HEK293 (cell line): ENCODE measurements at regions not wholly inside any gene's neighbourhood (a gene's known extent, or its start where the extent isn't known, plus 50 kb on each side); places are given as distances from the start of the nearest gene placed in this dataset.

Experiments
- CTCF ChIA-PET: fragments of 350-600 bp; formaldehyde crosslinking; extraction: SDS; loops from one replicate; lab custom pipeline; 2021; ENCODE audit warnings: antibody characterized with exemption; lab: Yijun Ruan, JAX
- POLR2A ChIA-PET: fragments of 300-600 bp; formaldehyde crosslinking; extraction: SDS; loops from one replicate; lab custom pipeline; 2020; ENCODE audit warnings: antibody characterized with exemption, inconsistent platforms; lab: Yijun Ruan, JAX
- H3K27ac ChIP-seq: fragments of 200-500 bp; sonication (Bioruptor generic); 2 replicates; pipeline ENCODE4 v1.5.1; 2014; ENCODE audit warnings: low read depth, low read length, control low read depth, inconsistent platforms; ENCODE audit errors: extremely low read depth
- H3K36me3 ChIP-seq, 2 experiments: fragments of 200-500 bp in 1 of 2; sonication (Bioruptor generic) in 1 of 2; 1 replicate in 1 of 2; 2 replicates in 1 of 2; pipeline ENCODE4 v1.5.1; 2014 to 2017; ENCODE audit warnings: inconsistent platforms in 2 of 2, low read length in 2 of 2; ENCODE audit not compliant: control insufficient read depth in 2 of 2, insufficient read depth in 1 of 2
- H3K4me1 ChIP-seq: fragments of 200-500 bp; sonication (Bioruptor generic); 2 replicates; pipeline ENCODE4 v1.5.1; 2014; ENCODE audit warnings: mild to moderate bottlenecking, low read length, inconsistent platforms; ENCODE audit not compliant: control insufficient read depth, insufficient read depth
- H3K4me3 ChIP-seq: 2 replicates; pipeline ENCODE4 v1.5.1; 2011; ENCODE audit warnings: low read depth, mild to moderate bottlenecking, control low read depth, low read length, moderate library complexity
- H3K9me3 ChIP-seq: fragments of 200-500 bp; sonication (Bioruptor generic); 2 replicates; pipeline ENCODE4 v1.5.1; 2014; ENCODE audit warnings: low read depth, low read length, inconsistent platforms; ENCODE audit not compliant: control insufficient read depth, insufficient read depth
- GLI4 ChIP-seq: fragments of 450-650 bp; formaldehyde crosslinking; IDR thresholded peaks from 2 replicates; pipeline ENCODE4 v1.5.1; 2016; ENCODE audit warnings: missing biosample characterization, missing genetic modification characterization
- HOXC10 ChIP-seq: sonication (generic); formaldehyde crosslinking; IDR thresholded peaks from 2 replicates; pipeline ENCODE4 v1.8.1; 2023; ENCODE audit warnings: mild to moderate bottlenecking, missing genetic modification reagents
- WT1 ChIP-seq: fragments of 450-650 bp; formaldehyde crosslinking; IDR thresholded peaks from 2 replicates; pipeline ENCODE4 v1.5.1; 2016; ENCODE audit warnings: missing biosample characterization, missing genetic modification characterization
- ZBTB21 ChIP-seq: fragments of 450-650 bp; formaldehyde crosslinking; IDR thresholded peaks from 2 replicates; pipeline ENCODE4 v1.5.1; 2017; ENCODE audit warnings: missing biosample characterization, missing genetic modification characterization
- ZNF112 ChIP-seq: fragments of 450-650 bp; formaldehyde crosslinking; IDR thresholded peaks from 2 replicates; pipeline ENCODE4 v1.5.0; 2017; ENCODE audit warnings: missing biosample characterization, missing genetic modification characterization
- ZNF133 ChIP-seq: fragments of 450-650 bp; formaldehyde crosslinking; IDR thresholded peaks from 2 replicates; pipeline ENCODE4 v1.5.1; 2016; ENCODE audit warnings: missing biosample characterization, missing genetic modification characterization
- ZNF157 ChIP-seq: fragments of 450-650 bp; formaldehyde crosslinking; IDR thresholded peaks from 2 replicates; pipeline ENCODE4 v1.5.1; 2016; ENCODE audit warnings: missing biosample characterization, missing genetic modification characterization
- ZNF335 ChIP-seq: fragments of 450-650 bp; formaldehyde crosslinking; conservative IDR thresholded peaks from 2 replicates; pipeline ENCODE4 v1.5.1; 2016; ENCODE audit warnings: missing biosample characterization, missing genetic modification characterization
- ZNF350 ChIP-seq: fragments of 450-650 bp; formaldehyde crosslinking; IDR thresholded peaks from 2 replicates; pipeline ENCODE4 v1.5.0; 2017; ENCODE audit warnings: missing biosample characterization, mild to moderate bottlenecking, missing genetic modification characterization
- ZNF37A ChIP-seq: fragments of 450-650 bp; IDR thresholded peaks from 2 replicates; pipeline ENCODE4 v1.5.1; 2018; ENCODE audit warnings: missing biosample characterization, missing genetic modification characterization
- ZNF404 ChIP-seq: fragments of 450-650 bp; formaldehyde crosslinking; IDR thresholded peaks from 2 replicates; pipeline ENCODE4 v1.5.1; 2017; ENCODE audit warnings: missing biosample characterization, missing genetic modification characterization
- ZNF501 ChIP-seq: fragments of 450-650 bp; formaldehyde crosslinking; IDR thresholded peaks from 2 replicates; pipeline ENCODE4 v1.5.1; 2016; ENCODE audit warnings: missing biosample characterization, missing genetic modification characterization
- ZNF510 ChIP-seq: fragments of 450-650 bp; formaldehyde crosslinking; IDR thresholded peaks from 2 replicates; pipeline ENCODE4 v1.5.1; 2018; ENCODE audit warnings: mild to moderate bottlenecking, missing genetic modification characterization, missing biosample characterization; ENCODE audit not compliant: insufficient replicate concordance
- ZNF654 ChIP-seq: fragments of 450-650 bp; formaldehyde crosslinking; IDR thresholded peaks from 2 replicates; pipeline ENCODE4 v1.5.1; 2016; ENCODE audit warnings: low read depth, missing biosample characterization, missing genetic modification characterization
- ZNF747 ChIP-seq: fragments of 450-650 bp; formaldehyde crosslinking; IDR thresholded peaks from 2 replicates; pipeline ENCODE4 v1.5.1; 2016; ENCODE audit warnings: missing biosample characterization, missing genetic modification characterization
- ZSCAN23 ChIP-seq: fragments of 450-650 bp; formaldehyde crosslinking; IDR thresholded peaks from 2 replicates; pipeline ENCODE4 v1.5.1; 2016; ENCODE audit warnings: missing biosample characterization, missing genetic modification characterization
- TF ChIP-seq, protein P1 (sequence below): fragments of 450-650 bp; formaldehyde crosslinking; IDR thresholded peaks from 2 replicates; pipeline ENCODE4 v1.5.1; 2016; ENCODE audit warnings: missing biosample characterization, missing genetic modification characterization
- TF ChIP-seq, protein P2 (sequence below): fragments of 450-650 bp; formaldehyde crosslinking; IDR thresholded peaks from 2 replicates; pipeline ENCODE4 v1.5.1; 2016; ENCODE audit warnings: missing biosample characterization, missing genetic modification characterization
- TF ChIP-seq, protein P3 (sequence below): sonication (generic); formaldehyde crosslinking; IDR thresholded peaks from 2 replicates; pipeline ENCODE4 v1.8.1; 2022; ENCODE audit warnings: mild to moderate bottlenecking, moderate library complexity, missing genetic modification reagents
- TF ChIP-seq, protein P4 (sequence below): fragments of 450-650 bp; formaldehyde crosslinking; IDR thresholded peaks from 2 replicates; pipeline ENCODE4 v1.5.1; 2016; ENCODE audit warnings: missing biosample characterization, missing genetic modification characterization
- TF ChIP-seq, protein P5 (sequence below): fragments of 450-650 bp; formaldehyde crosslinking; IDR thresholded peaks from 2 replicates; pipeline ENCODE4 v1.5.1; 2016; ENCODE audit warnings: missing biosample characterization, missing genetic modification characterization, low read depth
- TF ChIP-seq, protein P6 (sequence below): fragments of 450-650 bp; formaldehyde crosslinking; IDR thresholded peaks from 2 replicates; pipeline ENCODE4 v1.5.1; 2017; ENCODE audit warnings: missing biosample characterization, missing genetic modification characterization

DNA sequence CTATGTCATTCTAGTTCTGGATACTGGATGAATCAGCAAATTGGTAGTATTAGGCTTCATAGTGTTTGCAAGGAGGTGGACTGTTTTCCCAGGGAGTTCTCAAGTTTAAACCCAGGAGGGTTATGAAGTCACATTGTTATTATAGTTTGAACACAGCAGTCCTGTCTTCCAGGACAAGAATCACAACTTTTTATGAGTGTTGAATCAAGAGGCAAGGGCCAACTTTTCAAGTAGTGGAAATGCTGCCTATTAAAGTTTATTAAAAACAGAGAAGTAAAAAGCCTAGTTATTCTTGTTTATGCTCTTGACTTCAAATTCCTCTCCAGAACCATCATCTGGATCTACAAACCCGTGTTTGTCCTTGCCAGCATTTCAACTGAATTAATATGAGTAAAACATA, 86.3 kb upstream of the GOT2 start:
- no peak overlapping the region for H3K4me3 ChIP-seq
- no peaks in the 10 kb centered on the region for H3K36me3 ChIP-seq
- CTCF ChIA-PET: no interaction called here
- TF ChIP-seq ZNF133 (tag by site-specific recombination) (no peak), ZNF157 (tag by site-specific recombination) (no peak), ZBTB21 (tag by site-specific recombination) (no peak), ZNF112 (tag by site-specific recombination) (no peak), ZNF747 (tag by site-specific recombination) (no peak), ZNF37A (tag by site-specific recombination) (no peak), ZNF350 (no peak), ZNF335 (tag by site-specific recombination) (no peak)
- TF ChIP-seq, protein P1, sequence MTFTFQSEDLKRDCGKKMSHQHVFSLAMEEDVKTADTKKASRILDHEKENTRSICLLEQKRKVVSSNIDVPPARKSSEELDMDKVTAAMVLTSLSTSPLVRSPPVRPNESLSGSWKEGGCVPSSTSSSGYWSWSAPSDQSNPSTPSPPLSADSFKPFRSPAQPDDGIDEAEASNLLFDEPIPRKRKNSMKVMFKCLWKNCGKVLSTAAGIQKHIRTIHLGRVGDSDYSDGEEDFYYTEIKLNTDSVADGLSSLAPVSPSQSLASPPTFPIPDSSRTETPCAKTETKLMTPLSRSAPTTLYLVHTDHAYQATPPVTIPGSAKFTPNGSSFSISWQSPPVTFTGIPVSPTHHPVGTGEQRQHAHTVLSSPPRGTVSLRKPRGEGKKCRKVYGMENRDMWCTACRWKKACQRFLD: no peak
- TF ChIP-seq, protein P2, sequence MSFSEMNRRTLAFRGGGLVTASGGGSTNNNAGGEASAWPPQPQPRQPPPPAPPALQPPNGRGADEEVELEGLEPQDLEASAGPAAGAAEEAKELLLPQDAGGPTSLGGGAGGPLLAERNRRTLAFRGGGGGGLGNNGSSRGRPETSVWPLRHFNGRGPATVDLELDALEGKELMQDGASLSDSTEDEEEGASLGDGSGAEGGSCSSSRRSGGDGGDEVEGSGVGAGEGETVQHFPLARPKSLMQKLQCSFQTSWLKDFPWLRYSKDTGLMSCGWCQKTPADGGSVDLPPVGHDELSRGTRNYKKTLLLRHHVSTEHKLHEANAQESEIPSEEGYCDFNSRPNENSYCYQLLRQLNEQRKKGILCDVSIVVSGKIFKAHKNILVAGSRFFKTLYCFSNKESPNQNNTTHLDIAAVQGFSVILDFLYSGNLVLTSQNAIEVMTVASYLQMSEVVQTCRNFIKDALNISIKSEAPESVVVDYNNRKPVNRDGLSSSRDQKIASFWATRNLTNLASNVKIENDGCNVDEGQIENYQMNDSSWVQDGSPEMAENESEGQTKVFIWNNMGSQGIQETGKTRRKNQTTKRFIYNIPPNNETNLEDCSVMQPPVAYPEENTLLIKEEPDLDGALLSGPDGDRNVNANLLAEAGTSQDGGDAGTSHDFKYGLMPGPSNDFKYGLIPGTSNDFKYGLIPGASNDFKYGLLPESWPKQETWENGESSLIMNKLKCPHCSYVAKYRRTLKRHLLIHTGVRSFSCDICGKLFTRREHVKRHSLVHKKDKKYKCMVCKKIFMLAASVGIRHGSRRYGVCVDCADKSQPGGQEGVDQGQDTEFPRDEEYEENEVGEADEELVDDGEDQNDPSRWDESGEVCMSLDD: no peak
- TF ChIP-seq, all 188 proteins: peak for 0
- H3K27ac ChIP-seq: no peak overlapping the region
- POLR2A ChIA-PET: no interaction called here
- no peaks in the 10 kb centered on the region for H3K4me1 ChIP-seq
- H3K9me3 ChIP-seq: no peaks in the 10 kb centered on the region

DNA sequence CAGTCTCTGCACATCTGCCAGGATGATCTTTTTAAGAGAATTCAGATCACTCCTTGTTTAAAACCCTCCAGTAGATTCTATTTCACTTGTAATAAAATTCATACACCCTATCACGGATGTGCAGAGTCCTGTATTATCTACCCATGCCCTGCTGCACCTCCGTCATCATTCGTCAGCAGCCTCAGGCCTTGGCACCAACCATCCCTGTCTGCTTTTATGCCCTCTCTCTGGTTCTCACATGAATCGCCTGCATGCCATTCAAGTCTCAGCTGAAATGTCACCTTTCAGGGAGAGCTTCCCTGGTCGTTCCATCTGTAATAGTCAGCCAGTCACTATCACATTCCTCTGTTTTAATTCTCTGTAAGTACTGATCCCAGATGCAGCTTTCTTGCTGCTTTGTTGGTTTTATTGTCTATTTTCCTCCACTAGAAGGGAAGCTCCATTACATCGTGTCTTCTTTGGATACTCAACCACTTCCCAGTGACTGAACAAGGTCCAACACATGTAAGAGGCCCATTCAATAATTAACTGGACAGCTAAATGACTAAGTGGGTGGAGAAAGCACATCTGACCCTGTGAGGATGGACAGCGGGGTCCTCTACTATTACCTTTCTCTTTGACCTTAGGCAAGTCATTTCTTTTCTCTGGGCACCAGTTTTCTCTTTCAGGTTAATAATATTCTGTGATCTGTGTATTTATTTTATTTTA, 81.2 kb upstream of the GOT2 start:
- TF ChIP-seq ZNF501 (tag by site-specific recombination) (no peak), ZNF510 (tag by site-specific recombination) (no peak)
- TF ChIP-seq, protein P3, sequence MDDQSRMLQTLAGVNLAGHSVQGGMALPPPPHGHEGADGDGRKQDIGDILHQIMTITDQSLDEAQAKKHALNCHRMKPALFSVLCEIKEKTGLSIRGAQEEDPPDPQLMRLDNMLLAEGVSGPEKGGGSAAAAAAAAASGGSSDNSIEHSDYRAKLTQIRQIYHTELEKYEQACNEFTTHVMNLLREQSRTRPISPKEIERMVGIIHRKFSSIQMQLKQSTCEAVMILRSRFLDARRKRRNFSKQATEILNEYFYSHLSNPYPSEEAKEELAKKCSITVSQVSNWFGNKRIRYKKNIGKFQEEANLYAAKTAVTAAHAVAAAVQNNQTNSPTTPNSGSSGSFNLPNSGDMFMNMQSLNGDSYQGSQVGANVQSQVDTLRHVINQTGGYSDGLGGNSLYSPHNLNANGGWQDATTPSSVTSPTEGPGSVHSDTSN (CRISPR knock-in tag): no peak
- H3K4me1 ChIP-seq: no peaks in the 10 kb centered on the region
- H3K36me3 ChIP-seq: no peaks in the 10 kb centered on the region
- H3K9me3 ChIP-seq: no peaks in the 10 kb centered on the region
- H3K27ac ChIP-seq: no peak overlapping the region
- ChIA-PET POLR2A (no interaction called here), CTCF (interaction anchor here (0.6 to 2.2 kb wide), 14 partner anchors 9 to 879 kb away, joined by 3 to 10 read pairs (median 4); no protein-coding TSS in a partner anchor)
- H3K4me3 ChIP-seq: no peak overlapping the region

DNA sequence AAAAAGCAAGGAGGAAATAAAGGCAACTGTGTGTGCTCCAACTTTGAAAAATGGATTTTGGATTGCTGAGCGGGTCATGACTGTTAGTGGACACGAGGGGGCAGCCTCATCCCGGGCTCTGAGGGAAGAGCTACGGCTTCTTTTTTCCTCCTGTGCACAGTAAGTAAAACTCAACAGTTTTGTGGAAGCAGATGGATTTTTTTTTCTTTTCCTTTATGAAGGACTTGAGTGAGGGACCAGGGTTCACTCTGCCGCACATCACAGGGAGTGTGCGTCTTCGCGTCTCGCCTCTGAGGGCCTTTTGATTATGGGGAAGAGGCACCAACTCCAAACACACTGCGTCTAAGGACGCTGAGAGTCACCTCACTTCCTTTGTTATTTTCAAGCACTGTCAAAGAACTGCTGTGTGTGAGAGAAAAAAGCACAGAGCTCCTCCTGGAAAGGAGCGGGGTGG, 80.3 kb upstream of the GOT2 start:
- POLR2A ChIA-PET: no interaction called here
- Histone ChIP-seq H3K27ac (no peak overlapping the region), H3K9me3 (no peaks in the 10 kb centered on the region), H3K36me3 (no peaks in the 10 kb centered on the region), H3K4me3 (no peak overlapping the region; the same call in 1 of the 2 replicates), H3K4me1 (no peaks in the 10 kb centered on the region)
- CTCF ChIA-PET: interaction anchor here (0.5 to 2.2 kb wide), 26 partner anchors 8 to 1218 kb away, joined by 3 to 10 read pairs (median 3); no protein-coding TSS in a partner anchor
- TF ChIP-seq HOXC10 (CRISPR knock-in tag) (no peak), ZSCAN23 (no peak), ZNF112 (tag by site-specific recombination) (no peak), GLI4 (tag by site-specific recombination) (no peak), ZNF654 (peak; percentile 81), ZNF404 (no peak), WT1 (tag by site-specific recombination) (no peak)
- TF ChIP-seq, protein P4, sequence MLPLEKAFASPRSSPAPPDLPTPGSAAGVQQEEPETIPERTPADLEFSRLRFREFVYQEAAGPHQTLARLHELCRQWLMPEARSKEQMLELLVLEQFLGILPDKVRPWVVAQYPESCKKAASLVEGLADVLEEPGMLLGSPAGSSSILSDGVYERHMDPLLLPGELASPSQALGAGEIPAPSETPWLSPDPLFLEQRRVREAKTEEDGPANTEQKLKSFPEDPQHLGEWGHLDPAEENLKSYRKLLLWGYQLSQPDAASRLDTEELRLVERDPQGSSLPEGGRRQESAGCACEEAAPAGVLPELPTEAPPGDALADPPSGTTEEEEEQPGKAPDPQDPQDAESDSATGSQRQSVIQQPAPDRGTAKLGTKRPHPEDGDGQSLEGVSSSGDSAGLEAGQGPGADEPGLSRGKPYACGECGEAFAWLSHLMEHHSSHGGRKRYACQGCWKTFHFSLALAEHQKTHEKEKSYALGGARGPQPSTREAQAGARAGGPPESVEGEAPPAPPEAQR (tag by site-specific recombination): no peak
- TF ChIP-seq, protein P5, sequence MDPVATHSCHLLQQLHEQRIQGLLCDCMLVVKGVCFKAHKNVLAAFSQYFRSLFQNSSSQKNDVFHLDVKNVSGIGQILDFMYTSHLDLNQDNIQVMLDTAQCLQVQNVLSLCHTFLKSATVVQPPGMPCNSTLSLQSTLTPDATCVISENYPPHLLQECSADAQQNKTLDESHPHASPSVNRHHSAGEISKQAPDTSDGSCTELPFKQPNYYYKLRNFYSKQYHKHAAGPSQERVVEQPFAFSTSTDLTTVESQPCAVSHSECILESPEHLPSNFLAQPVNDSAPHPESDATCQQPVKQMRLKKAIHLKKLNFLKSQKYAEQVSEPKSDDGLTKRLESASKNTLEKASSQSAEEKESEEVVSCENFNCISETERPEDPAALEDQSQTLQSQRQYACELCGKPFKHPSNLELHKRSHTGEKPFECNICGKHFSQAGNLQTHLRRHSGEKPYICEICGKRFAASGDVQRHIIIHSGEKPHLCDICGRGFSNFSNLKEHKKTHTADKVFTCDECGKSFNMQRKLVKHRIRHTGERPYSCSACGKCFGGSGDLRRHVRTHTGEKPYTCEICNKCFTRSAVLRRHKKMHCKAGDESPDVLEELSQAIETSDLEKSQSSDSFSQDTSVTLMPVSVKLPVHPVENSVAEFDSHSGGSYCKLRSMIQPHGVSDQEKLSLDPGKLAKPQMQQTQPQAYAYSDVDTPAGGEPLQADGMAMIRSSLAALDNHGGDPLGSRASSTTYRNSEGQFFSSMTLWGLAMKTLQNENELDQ (tag by site-specific recombination): no peak
- TF ChIP-seq, protein P6, sequence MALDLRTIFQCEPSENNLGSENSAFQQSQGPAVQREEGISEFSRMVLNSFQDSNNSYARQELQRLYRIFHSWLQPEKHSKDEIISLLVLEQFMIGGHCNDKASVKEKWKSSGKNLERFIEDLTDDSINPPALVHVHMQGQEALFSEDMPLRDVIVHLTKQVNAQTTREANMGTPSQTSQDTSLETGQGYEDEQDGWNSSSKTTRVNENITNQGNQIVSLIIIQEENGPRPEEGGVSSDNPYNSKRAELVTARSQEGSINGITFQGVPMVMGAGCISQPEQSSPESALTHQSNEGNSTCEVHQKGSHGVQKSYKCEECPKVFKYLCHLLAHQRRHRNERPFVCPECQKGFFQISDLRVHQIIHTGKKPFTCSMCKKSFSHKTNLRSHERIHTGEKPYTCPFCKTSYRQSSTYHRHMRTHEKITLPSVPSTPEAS (tag by site-specific recombination): no peak
